ENCODE measurements at regions not wholly inside any gene's neighbourhood (a gene's known extent, or its start where the extent isn't known, plus 50 kb on each side); places are given as distances from the start of the nearest gene placed in this dataset.

- Histone ChIP-seq H3K36me3 (no peaks in the 10 kb centered on the region), H3K9me3 (no peaks in the 10 kb centered on the region), H3K27me3 (no peaks in the 10 kb centered on the region), H3K27ac (peak overlapping the region; percentile 74 to 88 (median 84)), H3K4me1 (peaks cover 13 to 56% (median 45%) of the 10 kb centered on the region in 4 donors), H3K4me3 (no peak overlapping the region)
- TF ChIP-seq POLR2AphosphoS5 (IDR thresholded peaks at IDR 0.05), result peak in 1 of 3 donors; percentile 38
- TF ChIP-seq POLR2A (IDR thresholded peaks at IDR 0.05), result no peak
- TF ChIP-seq CTCF (IDR thresholded peaks at IDR 0.05), result no peak
- TF ChIP-seq EP300 (IDR thresholded peaks at IDR 0.05; ENCODE audit: low read depth), result no peak
- in situ Hi-C loops (cut with MboI; ENCODE audit: low pct_ligation_motif_present in 1 of 4, low pct_unique_long_range_greater_than_20kb in 1 of 4, low sequenced_read_pairs in 3 of 4) (loop anchor here (25.0 kb wide), 1 partner anchor 195 kb away; no protein-coding TSS in a partner anchor), intact Hi-C loops (cut with DNase I; ENCODE audit: low total_unique reads) (no loop called here)
- DNase-seq, result no peak
- 25 to 34% methylated on average over 4 of the region's 4 CpGs for WGBS, 2 donors (ENCODE audit: low coverage in 1 of 2)
Observed at GRCh38 chr4:186932631-186933187, 209.1 kb upstream of the FAT1 start.

DNA sequence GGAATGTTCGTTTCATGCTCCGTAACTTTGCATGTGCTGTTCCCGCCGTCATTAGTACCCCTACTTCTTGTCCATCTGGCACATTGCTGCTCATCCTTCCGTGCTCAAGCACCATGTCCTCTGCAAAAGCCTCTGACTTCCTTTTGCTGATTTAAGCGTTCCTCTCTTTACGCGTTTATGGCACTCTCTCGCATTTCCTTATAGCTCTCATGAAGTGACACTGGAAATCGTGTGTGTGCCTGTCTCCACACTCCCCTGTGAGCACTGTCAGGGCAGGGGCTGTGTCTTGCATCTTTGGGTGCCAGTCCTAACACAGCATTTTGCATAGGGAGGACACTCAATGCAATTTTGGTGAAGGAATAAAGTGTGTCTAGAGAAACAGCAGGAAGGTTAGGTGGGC is 210.6 kb upstream of the FAT1 start:
- Histone ChIP-seq H3K4me1 (peaks cover 13 to 61% (median 47%) of the 10 kb centered on the region in 4 donors), H3K36me3 (no peaks in the 10 kb centered on the region), H3K27ac (peak overlapping the region; percentile 74 to 88 (median 84)), H3K9me3 (no peaks in the 10 kb centered on the region), H3K4me3 (no peak overlapping the region), H3K27me3 (no peaks in the 10 kb centered on the region)
- peak; percentile 47 for DNase-seq
- TF ChIP-seq POLR2A (IDR thresholded peaks at IDR 0.05) (peak; percentile 10), EP300 (IDR thresholded peaks at IDR 0.05; ENCODE audit: low read depth) (no peak), POLR2AphosphoS5 (IDR thresholded peaks at IDR 0.05) (peak in 2 of 3 donors; percentile 4 to 52), CTCF (IDR thresholded peaks at IDR 0.05) (no peak)
- WGBS, 2 donors (ENCODE audit: low coverage in 1 of 2), result 51 to 62% methylated on average over 6 to 10 of the region's 10 CpGs
- intact Hi-C loops (cut with DNase I; ENCODE audit: low total_unique reads) (no loop called here), in situ Hi-C loops (cut with MboI; ENCODE audit: low pct_ligation_motif_present in 1 of 4, low pct_unique_long_range_greater_than_20kb in 1 of 4, low sequenced_read_pairs in 3 of 4) (loop anchor here (25.0 kb wide), 1 partner anchor 197 kb away; no protein-coding TSS in a partner anchor)

- intact Hi-C loops (cut with DNase I; ENCODE audit: low total_unique reads), result no loop called here
- H3K9me3 ChIP-seq, result no peaks in the 10 kb centered on the region
Observed at GRCh38 chr4:186934841-186935443, 211.3 kb upstream of the FAT1 start.

GRCh38 chr4:186935901-186936300 is 212.2 kb upstream of the FAT1 start:
- no peaks in the 10 kb centered on the region for H3K36me3 ChIP-seq
- WGBS, 2 donors (ENCODE audit: low coverage in 1 of 2), result 82% methylated on average over 4 of the region's 4 CpGs; no CpG with 5 or more reads in 1 of the 2 donors
- peak overlapping the region in 1 of 4 donors; percentile 28 for H3K4me3 ChIP-seq
- no peak for TF ChIP-seq EP300 (IDR thresholded peaks at IDR 0.05; ENCODE audit: low read depth)
- no peak for TF ChIP-seq CTCF (IDR thresholded peaks at IDR 0.05)
- no peak for TF ChIP-seq POLR2AphosphoS5 (IDR thresholded peaks at IDR 0.05)
- TF ChIP-seq POLR2A (IDR thresholded peaks at IDR 0.05), result no peak
- DNase-seq, result no peak
- H3K9me3 ChIP-seq, result no peaks in the 10 kb centered on the region
- no peaks in the 10 kb centered on the region for H3K27me3 ChIP-seq
- intact Hi-C loops (cut with DNase I; ENCODE audit: low total_unique reads) (no loop called here), in situ Hi-C loops (cut with MboI; ENCODE audit: low pct_ligation_motif_present in 1 of 4, low pct_unique_long_range_greater_than_20kb in 1 of 4, low sequenced_read_pairs in 3 of 4) (loop anchor here (25.0 kb wide), 1 partner anchor 199 kb away; no protein-coding TSS in a partner anchor)
- peaks cover 13 to 62% (median 47%) of the 10 kb centered on the region in 4 donors for H3K4me1 ChIP-seq
- H3K27ac ChIP-seq, result peak overlapping the region; percentile 74 to 88 (median 84)

More at GRCh38 chr4:186934841-186935443, 211.3 kb upstream of the FAT1 start:
- TF ChIP-seq POLR2AphosphoS5 (IDR thresholded peaks at IDR 0.05), result no peak
- peaks cover 13 to 62% (median 47%) of the 10 kb centered on the region in 4 donors for H3K4me1 ChIP-seq
- in situ Hi-C loops (cut with MboI; ENCODE audit: low pct_ligation_motif_present in 1 of 4, low pct_unique_long_range_greater_than_20kb in 1 of 4, low sequenced_read_pairs in 3 of 4), result loop anchor here (25.0 kb wide), 1 partner anchor 198 kb away; no protein-coding TSS in a partner anchor
- no peaks in the 10 kb centered on the region for H3K36me3 ChIP-seq
- H3K27me3 ChIP-seq, result no peaks in the 10 kb centered on the region
- H3K4me3 ChIP-seq, result no peak overlapping the region
- WGBS, 2 donors (ENCODE audit: low coverage in 1 of 2), result 73 to 87% methylated on average over 8 of the region's 8 CpGs
- DNase-seq, result no peak
- H3K27ac ChIP-seq, result peak overlapping the region; percentile 74 to 88 (median 84)

Data from transverse colon (tissue), 4 donors.